ENCODE measurements at regions not wholly inside any gene's neighbourhood (a gene's known extent, or its start where the extent isn't known, plus 50 kb on each side); places are given as distances from the start of the nearest gene placed in this dataset.

DNA sequence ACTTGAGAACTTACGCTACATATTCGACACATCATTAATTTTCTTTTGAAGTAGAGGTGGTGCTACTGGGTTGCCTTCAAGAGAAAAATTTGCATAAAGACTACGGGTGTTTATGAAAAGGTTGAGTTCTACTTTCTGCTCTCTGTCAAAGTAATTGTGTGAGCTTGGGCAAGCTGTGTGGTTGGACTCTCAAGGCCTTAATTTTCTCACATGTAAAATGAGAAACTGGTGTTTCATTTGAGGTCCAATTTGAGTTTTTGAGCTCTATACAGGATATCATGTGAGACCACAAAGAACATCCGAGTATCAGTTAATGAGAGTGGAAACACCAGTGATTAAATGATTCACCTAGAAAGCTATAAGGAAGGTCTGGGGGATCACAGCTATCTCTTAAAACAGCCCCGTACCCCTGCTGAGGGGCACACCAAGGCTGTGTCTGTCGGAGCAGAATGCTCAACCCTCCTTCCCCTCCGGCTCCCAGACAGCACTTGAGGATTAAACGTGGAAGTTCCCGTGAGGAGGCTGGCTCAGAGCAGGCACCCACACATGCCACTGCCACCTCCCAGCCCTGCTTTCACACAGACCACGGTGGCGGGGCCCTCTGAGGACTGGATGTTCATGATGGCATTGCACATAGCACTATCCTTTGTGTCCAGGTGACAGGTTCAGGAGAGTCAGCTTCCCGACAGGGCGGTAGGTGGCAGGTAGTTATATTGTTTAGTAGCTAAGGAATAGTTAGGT, 191.8 kb downstream of the RNF144A start:
- DNase-seq (ENCODE audit: extremely low spot score, unreplicated experiment), result no peak
- Mint-ChIP-seq H3K9me3 (no peaks in the 10 kb centered on the region), H3K4me3 (no peak overlapping the region), H3K36me3 (no peaks in the 10 kb centered on the region), H3K4me1 (ENCODE audit: unreplicated experiment) (peaks cover 5% of the 10 kb centered on the region), H3K27me3 (no peaks in the 10 kb centered on the region), H3K27ac (no peak overlapping the region)
- TF ChIP-seq, protein P1, sequence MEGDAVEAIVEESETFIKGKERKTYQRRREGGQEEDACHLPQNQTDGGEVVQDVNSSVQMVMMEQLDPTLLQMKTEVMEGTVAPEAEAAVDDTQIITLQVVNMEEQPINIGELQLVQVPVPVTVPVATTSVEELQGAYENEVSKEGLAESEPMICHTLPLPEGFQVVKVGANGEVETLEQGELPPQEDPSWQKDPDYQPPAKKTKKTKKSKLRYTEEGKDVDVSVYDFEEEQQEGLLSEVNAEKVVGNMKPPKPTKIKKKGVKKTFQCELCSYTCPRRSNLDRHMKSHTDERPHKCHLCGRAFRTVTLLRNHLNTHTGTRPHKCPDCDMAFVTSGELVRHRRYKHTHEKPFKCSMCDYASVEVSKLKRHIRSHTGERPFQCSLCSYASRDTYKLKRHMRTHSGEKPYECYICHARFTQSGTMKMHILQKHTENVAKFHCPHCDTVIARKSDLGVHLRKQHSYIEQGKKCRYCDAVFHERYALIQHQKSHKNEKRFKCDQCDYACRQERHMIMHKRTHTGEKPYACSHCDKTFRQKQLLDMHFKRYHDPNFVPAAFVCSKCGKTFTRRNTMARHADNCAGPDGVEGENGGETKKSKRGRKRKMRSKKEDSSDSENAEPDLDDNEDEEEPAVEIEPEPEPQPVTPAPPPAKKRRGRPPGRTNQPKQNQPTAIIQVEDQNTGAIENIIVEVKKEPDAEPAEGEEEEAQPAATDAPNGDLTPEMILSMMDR (conservative IDR thresholded peaks at IDR 0.05), result no peak

DNA sequence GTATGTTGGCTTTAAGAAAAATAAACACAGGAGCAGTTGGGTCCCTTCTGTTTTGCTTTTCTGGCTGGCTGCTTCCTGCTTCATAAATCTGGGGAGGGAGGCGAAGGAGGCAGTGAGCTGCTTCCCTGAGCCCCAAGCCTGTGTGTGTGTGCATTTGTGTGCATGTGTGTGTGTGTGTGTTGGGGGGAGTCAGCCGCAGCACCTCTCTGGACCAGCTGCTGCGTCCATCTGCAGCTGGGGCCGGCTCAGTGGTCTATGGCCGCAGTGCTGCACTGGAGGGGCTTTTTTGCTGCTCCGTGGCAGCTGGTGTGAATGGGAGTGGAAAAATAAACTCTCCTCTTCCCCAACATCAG, 192.3 kb downstream of the RNF144A start:
- Mint-ChIP-seq H3K4me3 (no peak overlapping the region), H3K27ac (no peak overlapping the region), H3K4me1 (ENCODE audit: unreplicated experiment) (peaks cover 5% of the 10 kb centered on the region), H3K9me3 (no peaks in the 10 kb centered on the region), H3K27me3 (no peaks in the 10 kb centered on the region), H3K36me3 (no peaks in the 10 kb centered on the region)
- TF ChIP-seq, protein P1 (conservative IDR thresholded peaks at IDR 0.05), result no peak
- no peak for DNase-seq (ENCODE audit: extremely low spot score, unreplicated experiment)

DNA sequence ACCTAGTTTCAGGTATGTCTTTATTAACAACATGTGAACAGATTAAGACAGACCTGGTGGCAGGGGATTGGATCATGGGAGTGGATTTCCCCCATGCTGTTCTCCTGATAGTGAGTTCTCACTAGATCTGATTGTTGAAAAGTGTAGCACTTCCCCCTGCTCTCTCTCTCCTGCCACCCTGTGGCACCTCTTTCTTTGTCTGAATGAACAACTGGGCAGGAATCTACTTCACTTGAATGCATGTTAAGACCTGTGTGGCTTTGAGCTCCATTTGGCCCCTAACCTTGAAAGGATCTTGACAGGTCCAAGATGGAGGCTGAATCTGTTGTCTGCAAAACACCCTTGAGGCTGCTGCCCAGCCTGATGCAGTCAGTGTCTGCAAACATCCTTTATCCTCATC, 194.4 kb downstream of the RNF144A start:
- TF ChIP-seq, protein P1 (conservative IDR thresholded peaks at IDR 0.05), result no peak
- Mint-ChIP-seq H3K36me3 (no peaks in the 10 kb centered on the region), H3K27me3 (no peaks in the 10 kb centered on the region), H3K4me3 (no peak overlapping the region), H3K9me3 (no peaks in the 10 kb centered on the region), H3K4me1 (ENCODE audit: unreplicated experiment) (peaks cover 5% of the 10 kb centered on the region), H3K27ac (peak overlapping the region; percentile 7)
- DNase-seq (ENCODE audit: extremely low spot score, unreplicated experiment), result no peak

DNA sequence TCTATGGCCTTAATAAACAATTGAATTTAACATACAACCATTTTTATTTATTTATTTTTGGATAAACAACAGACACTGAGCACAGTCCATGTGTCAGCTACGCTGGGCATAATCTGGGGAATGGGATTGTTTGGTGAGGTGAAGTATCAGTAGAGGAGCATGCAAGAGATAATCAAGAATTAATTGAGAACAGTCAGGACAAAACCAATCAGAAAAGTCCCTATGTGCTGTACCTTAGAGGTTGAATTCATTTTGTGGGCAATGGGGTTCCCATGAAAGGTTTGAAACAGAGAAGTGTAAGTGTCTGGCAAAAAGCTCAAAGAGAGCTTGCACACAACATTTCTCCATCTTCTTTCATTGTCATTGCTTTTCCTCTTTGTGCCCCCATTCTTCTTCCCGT, 198.2 kb downstream of the RNF144A start:
- Mint-ChIP-seq H3K4me1 (ENCODE audit: unreplicated experiment) (peaks cover 16% of the 10 kb centered on the region), H3K4me3 (no peak overlapping the region), H3K9me3 (no peaks in the 10 kb centered on the region), H3K27me3 (no peaks in the 10 kb centered on the region), H3K36me3 (no peaks in the 10 kb centered on the region), H3K27ac (no peak overlapping the region)
- DNase-seq (ENCODE audit: extremely low spot score, unreplicated experiment), result no peak
- TF ChIP-seq, protein P1 (conservative IDR thresholded peaks at IDR 0.05), result no peak

DNA sequence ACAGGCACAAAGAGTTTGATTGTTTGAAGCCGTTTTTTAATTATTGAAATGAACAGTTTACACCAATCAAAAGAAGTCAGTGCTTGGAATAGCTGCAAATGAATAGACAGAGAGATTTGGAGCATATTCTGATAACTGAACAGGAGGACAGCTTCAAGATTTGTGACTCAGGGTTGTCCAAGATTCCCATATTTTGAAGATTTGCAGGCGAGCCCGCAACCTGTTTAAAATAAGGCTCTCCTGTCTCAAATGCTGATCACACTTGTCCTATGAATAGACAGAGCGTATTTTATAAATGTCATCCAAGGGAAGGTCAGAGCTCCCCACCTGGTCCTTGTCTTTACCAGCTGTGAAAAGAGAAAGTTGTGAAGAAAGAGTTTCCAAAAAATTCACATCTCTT, 198.7 kb downstream of the RNF144A start:
- no peak overlapping the region for H3K27ac Mint-ChIP-seq
- no peak overlapping the region for H3K4me3 Mint-ChIP-seq
- no peaks in the 10 kb centered on the region for H3K36me3 Mint-ChIP-seq
- TF ChIP-seq, protein P1 (conservative IDR thresholded peaks at IDR 0.05), result no peak
- no peaks in the 10 kb centered on the region for H3K27me3 Mint-ChIP-seq
- no peaks in the 10 kb centered on the region for H3K9me3 Mint-ChIP-seq
- peaks cover 16% of the 10 kb centered on the region for H3K4me1 Mint-ChIP-seq (ENCODE audit: unreplicated experiment)
- no peak for DNase-seq (ENCODE audit: extremely low spot score, unreplicated experiment)

Measured in type B pancreatic cell (in vitro differentiated cells).